ENCODE measurements at regions not wholly inside any gene's neighbourhood (a gene's known extent, or its start where the extent isn't known, plus 50 kb on each side); places are given as distances from the start of the nearest gene placed in this dataset.
A peak's percentile ranks its signal among the peaks of the same experiment; 100 is the strongest.

DNA sequence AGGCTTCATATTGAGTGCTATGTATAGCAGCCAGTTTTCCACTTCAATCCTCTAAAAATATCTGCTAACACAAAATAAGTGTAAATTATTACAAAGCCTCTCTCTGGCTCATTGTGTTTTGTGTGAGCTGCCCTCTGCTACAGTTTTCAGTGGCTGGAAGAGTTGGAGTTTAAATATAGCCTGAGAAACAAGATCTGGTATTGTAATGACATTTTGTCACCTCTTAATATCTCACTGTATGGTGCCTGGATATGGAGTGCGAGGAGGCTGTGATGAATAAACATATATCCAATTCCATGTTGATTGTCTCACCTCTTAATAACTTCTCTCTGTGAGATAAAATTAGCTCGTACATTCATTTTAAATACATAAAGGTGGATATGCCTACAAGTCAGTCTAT lies 269.7 kb downstream of the FLRT2 start:
- DNase-seq: no peak

DNA sequence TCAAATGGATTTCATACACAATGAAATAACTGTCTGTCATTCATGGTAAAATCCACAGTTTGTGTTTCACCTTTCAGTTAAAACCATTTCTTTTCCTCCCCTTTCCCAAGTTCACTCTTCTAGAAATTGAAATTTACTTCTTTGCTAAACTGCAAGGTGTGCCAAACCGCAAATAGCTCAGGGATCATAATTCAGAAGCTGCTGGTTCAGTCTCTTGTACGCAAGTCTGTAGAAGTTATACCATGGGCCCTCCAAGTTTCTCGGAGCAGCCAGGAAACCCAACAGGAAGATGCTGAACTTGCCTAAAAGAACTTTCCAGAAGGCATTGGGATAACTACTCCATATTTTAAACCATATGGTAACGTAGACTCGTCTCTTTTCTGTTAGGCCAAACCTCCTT lies 268.9 kb downstream of the FLRT2 start:
- peak; percentile 31 for DNase-seq

DNA sequence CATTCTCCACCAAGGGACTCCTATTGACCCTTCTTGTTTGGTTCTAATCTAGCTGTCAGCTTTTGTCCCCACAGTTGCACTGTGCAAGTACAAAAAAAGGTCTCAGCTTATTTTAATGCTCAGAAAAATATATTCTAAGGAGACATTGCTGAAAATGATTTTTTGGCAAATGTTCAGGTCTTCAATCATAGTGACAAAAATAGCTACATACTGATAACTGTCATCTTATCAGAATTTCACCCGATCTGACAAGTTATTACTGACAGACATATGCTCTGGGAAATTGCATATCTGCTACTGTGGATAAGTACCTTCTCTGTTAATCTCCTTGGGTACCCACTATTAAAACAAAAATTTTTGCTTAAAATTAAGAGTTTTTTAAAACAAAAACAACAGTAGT lies 263.6 kb downstream of the FLRT2 start:
- no peak for DNase-seq

DNA sequence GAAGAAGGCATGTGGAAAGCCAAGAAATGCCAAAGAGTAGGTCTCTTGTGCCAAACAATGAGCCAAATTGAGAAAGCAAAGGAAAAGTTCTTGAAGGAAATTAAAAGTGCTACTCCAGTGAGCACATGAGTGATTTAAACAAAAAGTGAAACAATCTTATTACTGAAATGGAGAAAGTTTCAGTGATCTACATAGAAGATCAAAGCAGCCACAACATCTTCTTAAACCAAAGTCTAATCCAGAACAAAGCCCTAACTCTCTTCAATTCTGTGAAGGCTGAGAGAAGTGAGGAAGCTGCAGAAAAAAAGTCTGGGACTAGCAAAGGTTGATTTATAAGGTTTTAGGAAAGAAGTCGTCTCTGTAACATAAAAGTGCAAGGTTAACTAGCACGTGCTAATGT lies 259.6 kb downstream of the FLRT2 start:
- no peak for DNase-seq

DNA sequence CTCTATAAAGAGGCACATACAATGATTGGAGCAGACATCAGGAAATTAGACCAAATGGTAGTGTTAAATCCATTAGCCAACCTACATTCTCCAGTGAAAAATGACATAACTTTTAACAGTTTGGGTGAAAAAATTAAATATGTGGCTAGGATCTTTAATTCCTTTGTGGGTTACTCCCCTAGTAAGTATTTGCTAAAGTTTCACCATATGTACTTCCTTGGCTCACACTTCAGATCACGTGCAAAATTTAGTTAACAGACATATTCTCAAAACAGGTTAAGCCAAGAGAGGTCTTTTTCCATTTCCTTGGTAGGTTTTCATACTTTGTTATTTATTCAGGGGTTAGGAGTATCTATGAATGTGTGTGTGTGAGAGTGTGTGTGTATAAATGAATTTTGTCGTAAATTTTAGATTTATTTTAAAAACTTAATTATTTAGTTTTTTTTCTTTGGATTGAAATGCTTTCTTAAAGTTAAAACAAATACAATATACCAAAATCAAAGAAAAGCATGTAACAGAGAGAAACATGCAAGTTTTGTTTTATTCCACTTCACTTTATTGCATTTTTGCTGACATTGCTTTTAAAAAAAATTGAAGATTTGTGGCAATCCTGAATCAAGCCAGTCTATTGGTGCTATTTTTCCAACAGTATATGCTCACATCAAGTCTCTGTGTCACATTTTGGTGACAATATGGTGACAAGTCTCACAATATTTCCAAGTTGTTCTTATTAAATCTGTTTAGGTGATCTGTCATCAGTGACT lies 258.7 kb downstream of the FLRT2 start:
- DNase-seq: peak; percentile 7

DNA sequence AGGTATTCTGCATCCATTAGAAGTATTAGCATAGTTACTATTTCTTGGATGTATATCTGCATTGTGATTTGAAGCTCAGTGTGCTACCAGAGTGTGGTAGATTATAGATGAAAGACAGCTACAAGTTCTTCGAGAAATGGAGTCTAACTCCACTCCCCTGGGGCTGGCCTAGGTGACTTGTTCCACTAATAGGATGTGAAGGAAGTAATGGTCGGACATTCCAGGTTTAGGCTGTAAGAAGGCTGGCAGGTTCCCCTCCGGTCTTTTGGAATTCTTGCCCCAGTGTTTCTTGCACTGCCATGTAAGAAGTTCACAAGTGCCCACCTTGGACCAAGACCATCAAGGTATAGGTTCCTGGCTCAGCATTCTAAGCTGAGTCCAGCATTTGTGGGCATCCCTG lies 236.4 kb downstream of the FLRT2 start:
- DNase-seq: no peak

DNA sequence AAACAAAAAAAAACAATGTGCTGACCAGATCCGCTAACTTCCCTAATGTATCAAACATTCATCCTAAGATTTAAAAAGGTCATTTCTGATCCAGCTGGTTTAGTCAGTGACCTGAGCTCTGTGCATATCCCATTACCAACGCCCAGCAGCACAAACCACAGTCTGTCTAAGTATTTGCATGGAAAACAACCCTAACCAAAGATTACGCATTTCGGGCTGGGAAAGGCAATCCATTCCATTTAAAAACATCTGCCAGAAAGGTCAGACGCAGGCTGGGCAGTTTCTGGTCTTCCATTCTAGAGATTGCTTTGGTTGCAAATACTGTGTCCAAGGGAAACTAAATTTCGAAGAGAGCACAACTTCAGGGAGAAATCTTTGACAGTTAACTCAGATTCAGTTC lies 234.9 kb downstream of the FLRT2 start:
- DNase-seq: peak; percentile 48

DNA sequence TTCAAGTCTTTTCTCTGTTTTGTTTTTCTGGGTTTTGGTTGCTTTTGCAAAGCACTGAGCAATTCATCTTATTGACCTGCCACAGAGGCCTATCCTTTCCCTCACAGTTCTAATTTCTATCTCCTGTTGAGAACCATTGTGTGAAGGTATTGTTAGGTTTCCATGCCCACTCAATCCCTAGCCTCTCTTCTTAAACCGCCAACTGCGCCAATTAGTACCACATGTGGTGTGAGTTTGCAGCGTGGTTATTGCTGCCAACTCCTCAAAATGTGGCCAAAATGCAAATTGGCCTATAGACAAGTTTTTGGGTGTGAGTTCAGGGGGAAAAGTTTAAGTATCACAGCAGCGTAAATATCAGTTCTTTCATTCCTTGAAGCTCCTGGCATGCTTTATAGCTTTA lies 232.6 kb downstream of the FLRT2 start:
- no peak for DNase-seq

DNA sequence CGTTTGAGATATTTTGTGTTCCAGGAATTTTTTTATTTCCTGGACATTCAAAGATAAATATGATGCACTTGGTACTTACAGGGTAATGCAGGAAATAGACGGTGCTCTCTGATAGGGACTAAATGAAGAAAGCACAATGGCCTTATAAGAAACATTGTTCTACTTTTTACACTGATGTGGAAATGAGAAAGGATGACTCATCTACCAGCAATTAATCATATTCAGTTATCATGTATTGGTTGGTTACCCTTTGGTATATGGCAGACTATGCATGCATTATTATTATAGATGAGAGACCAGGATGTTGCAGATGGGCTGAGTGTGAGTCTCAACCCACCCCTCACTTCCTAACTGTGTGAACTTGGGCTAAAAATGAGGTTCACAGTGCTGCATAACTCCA lies 222.2 kb downstream of the FLRT2 start:
- DNase-seq: no peak

DNA sequence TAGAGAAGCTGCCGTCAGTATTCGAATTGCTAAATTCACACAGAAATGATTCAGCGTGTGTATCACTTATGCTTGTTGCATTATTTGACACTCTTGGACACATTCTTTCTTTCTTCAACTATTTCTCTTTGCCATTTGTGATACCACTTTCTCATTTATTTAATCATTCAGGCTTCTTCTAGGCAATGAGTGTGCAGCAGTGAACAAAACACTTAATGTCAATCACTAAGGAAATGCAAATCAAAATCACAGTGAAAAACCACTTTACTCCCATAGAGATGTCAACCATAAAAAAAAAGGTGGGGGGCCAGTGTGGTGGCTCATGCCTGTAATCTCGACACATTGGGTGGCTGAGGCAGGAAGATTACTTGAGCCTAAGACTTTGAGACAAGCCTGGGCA lies 214.6 kb downstream of the FLRT2 start:
- DNase-seq: no peak

DNA sequence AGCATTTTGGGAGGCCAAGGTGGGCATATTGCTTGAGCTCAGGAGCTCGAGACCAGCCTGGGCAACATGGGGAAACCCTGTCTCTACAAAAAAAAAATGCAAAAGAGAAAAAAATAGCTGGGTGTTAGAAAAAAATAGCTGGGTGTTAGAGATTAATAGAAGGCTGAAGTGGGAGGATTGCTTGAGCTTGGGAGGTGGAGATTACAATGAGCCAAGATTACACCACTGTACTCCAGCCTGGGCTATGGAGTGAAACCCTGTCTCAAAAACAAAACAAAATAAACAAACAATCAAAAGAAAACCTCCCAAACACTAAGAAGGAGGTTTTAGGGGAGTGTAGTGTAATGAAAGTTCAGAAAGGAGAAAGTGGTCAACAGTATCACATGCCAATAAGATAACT lies 202.1 kb downstream of the FLRT2 start:
- DNase-seq: no peak

DNA sequence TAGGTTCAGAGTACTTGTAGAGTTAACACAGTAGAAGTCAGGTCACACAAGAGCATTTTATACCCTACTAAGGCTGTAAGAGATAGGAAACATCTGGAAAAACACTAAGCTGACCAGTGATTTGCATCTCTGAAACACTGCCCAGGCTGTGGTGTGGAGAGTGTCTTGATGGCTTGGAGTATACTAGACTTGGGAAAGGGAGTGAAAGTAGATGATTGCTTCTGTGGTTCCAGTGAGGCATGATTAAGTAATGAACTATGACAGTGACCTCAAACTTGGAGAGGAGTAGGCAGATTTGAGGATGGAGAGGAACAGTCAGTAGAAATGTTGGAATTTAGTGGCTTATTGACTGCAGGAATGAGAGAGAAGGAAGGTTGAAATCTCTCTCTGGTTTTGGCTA lies 201.2 kb downstream of the FLRT2 start:
- DNase-seq: peak; percentile 97

DNA sequence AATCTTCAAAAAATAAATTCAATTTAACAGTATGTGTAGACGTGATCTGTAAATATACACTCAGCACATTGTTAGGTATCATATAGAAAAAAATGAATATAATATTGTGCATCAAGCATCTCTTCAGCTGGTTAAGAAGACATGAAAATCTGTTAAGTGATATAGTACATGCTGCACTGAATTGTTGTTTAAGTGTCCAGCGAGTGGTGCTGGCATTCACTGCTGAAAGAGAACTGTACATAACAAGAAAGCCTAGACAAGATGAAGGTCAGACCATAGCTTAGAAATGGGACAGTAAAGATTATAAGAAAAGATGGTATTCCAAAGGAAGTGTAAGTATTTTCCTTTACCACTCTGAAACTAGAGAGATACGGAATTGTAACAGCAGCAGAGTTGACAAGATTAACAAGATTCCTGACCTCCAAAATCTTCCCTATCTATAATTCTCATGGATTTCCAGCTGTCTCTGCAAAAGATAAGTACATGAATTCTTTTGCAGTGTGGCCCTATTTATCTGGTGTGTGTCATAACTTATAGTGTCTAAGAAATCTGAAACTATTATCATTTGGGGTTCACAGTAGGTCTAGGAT lies 198.6 kb downstream of the FLRT2 start:
- DNase-seq: no peak

DNA sequence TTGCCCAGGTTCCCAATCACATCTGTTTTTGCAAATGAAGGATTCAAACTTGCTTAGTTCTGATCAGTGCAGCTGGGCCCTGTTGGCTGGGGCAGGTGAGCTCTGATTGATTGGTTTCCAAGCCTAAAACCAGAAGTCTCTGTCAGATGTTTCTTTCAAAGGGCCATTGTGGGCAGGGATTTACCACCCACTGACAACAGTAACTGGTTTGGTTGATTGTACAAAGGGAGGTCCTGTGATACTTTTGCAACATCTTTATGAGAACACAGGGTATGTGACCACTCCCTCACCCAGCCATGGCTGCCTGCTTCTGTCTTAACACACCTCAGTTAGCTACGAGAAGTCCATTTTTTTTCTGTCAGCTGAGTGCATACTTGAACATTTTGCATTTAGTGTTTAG lies 184.1 kb downstream of the FLRT2 start:
- DNase-seq: no peak

DNA sequence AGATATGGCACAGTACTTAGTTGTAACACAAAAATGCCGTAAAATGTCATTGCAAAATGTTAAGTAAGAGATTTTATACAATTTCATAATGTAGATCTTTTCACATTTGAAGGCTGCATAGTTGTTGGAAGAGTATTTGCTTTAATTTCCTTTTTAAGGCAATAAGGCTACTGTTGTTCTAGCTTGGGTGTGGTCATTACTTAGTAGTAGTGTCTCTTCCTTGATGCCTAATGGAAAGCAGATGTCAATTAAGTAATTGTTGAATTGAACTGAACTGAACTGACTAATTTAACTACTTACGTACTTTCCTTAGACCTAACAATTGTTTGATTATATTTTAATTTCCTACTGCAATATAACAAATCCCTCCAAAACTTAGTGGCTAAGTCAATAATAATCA lies 181.7 kb downstream of the FLRT2 start:
- no peak for DNase-seq

All from fibroblast of upper back skin (primary cell).